ENCODE measurements at regions not wholly inside any gene's neighbourhood (a gene's known extent, or its start where the extent isn't known, plus 50 kb on each side); places are given as distances from the start of the nearest gene placed in this dataset.

- CTCF ChIA-PET = interaction anchor here (1.0 kb wide), 1 partner anchor 9 kb away, joined by 3 read pairs; no protein-coding TSS in a partner anchor
- POLR2A ChIA-PET = no interaction called here
These were observed 595.6 kb upstream of the PKN2 start for GRCh38 chr1:88088481-88088880.

GRCh38 chr1:88089961-88090360, 594.1 kb upstream of the PKN2 start:
- POLR2A ChIA-PET = no interaction called here
- H3K27me3 ChIP-seq (ENCODE audit: control insufficient read depth, insufficient read depth, low read length) = no peaks in the 10 kb centered on the region
- no peak for TF ChIP-seq CTCF (IDR thresholded peaks at IDR 0.05; ENCODE audit: insufficient read depth, low read depth, low read length)
- no peak for DNase-seq (ENCODE audit: low read depth)
- H3K4me3 ChIP-seq (ENCODE audit: low read depth, low read length) = no peak overlapping the region
- no peaks in the 10 kb centered on the region for H3K36me3 ChIP-seq (ENCODE audit: control insufficient read depth, insufficient read depth, low read length)
- CTCF ChIA-PET = no interaction called here

More at GRCh38 chr1:88088481-88088880, 595.6 kb upstream of the PKN2 start:
- H3K27me3 ChIP-seq (ENCODE audit: control insufficient read depth, insufficient read depth, low read length) = no peaks in the 10 kb centered on the region
- H3K36me3 ChIP-seq (ENCODE audit: control insufficient read depth, insufficient read depth, low read length) = no peaks in the 10 kb centered on the region
- TF ChIP-seq CTCF (IDR thresholded peaks at IDR 0.05; ENCODE audit: insufficient read depth, low read depth, low read length) = no peak
- no peak for DNase-seq (ENCODE audit: low read depth)
- H3K4me3 ChIP-seq (ENCODE audit: low read depth, low read length) = no peak overlapping the region

GRCh38 chr1:88098881-88099280, 585.2 kb upstream of the PKN2 start:
- H3K36me3 ChIP-seq (ENCODE audit: control insufficient read depth, insufficient read depth, low read length) = no peaks in the 10 kb centered on the region
- H3K4me3 ChIP-seq (ENCODE audit: low read depth, low read length) = no peak overlapping the region
- POLR2A ChIA-PET = no interaction called here
- no peaks in the 10 kb centered on the region for H3K27me3 ChIP-seq (ENCODE audit: control insufficient read depth, insufficient read depth, low read length)
- TF ChIP-seq CTCF (IDR thresholded peaks at IDR 0.05; ENCODE audit: insufficient read depth, low read depth, low read length) = no peak
- no peak for DNase-seq (ENCODE audit: low read depth)
- CTCF ChIA-PET = no interaction called here

GRCh38 chr1:88101041-88101440, 583.0 kb upstream of the PKN2 start:
- ChIA-PET CTCF (no interaction called here), POLR2A (no interaction called here)
- DNase-seq (ENCODE audit: low read depth) = no peak
- no peaks in the 10 kb centered on the region for H3K27me3 ChIP-seq (ENCODE audit: control insufficient read depth, insufficient read depth, low read length)
- no peaks in the 10 kb centered on the region for H3K36me3 ChIP-seq (ENCODE audit: control insufficient read depth, insufficient read depth, low read length)
- no peak for TF ChIP-seq CTCF (IDR thresholded peaks at IDR 0.05; ENCODE audit: insufficient read depth, low read depth, low read length)
- no peak overlapping the region for H3K4me3 ChIP-seq (ENCODE audit: low read depth, low read length)

- Histone ChIP-seq H3K4me3 (ENCODE audit: low read depth, low read length) (no peak overlapping the region), H3K36me3 (ENCODE audit: control insufficient read depth, insufficient read depth, low read length) (no peaks in the 10 kb centered on the region), H3K27me3 (ENCODE audit: control insufficient read depth, insufficient read depth, low read length) (no peaks in the 10 kb centered on the region)
- DNase-seq (ENCODE audit: low read depth) = no peak
- TF ChIP-seq CTCF (IDR thresholded peaks at IDR 0.05; ENCODE audit: insufficient read depth, low read depth, low read length) = no peak
- CTCF ChIA-PET = interaction anchor here (1.3 to 1.5 kb wide), 2 partner anchors 10 to 18 kb away, joined by 3 read pairs; no protein-coding TSS in a partner anchor
- POLR2A ChIA-PET = no interaction called here
These were observed 579.8 kb upstream of the PKN2 start for GRCh38 chr1:88104236-88104635.
